T-helper 1 cell treated with Interleukin-12 subunit alpha and Interleukin-12 subunit beta and Interleukin-4 antibody, amounts not matched to agents 30 μg/mL and 1 μg/mL, for 36 hours (primary cell): ENCODE measurements at regions not wholly inside any gene's neighbourhood (a gene's known extent, or its start where the extent isn't known, plus 50 kb on each side); places are given as distances from the start of the nearest gene placed in this dataset.

Experiments used
- H3K27ac Mint-ChIP-seq: one replicate; pipeline ENCODE4 v1.8.0; 2021; ENCODE audit warnings: mild to moderate bottlenecking, mixed read lengths
- H3K27me3 Mint-ChIP-seq: one replicate; pipeline ENCODE4 v1.8.0; 2021; ENCODE audit warnings: low read depth, mixed read lengths
- H3K36me3 Mint-ChIP-seq: one replicate; pipeline ENCODE4 v1.8.0; 2021; ENCODE audit warnings: low read depth, mixed read lengths
- H3K4me1 Mint-ChIP-seq: one replicate; pipeline ENCODE4 v1.8.0; 2021; ENCODE audit warnings: low read depth, mixed read lengths
- H3K4me3 Mint-ChIP-seq: one replicate; pipeline ENCODE4 v1.8.0; 2021; ENCODE audit warnings: mild to moderate bottlenecking, moderate library complexity, mixed read lengths
- H3K9me3 Mint-ChIP-seq: one replicate; pipeline ENCODE4 v1.8.0; 2021; ENCODE audit warnings: mixed read lengths

- Mint-ChIP-seq H3K9me3 (peaks cover 29% of the 10 kb centered on the region), H3K27me3 (no peaks in the 10 kb centered on the region), H3K27ac (no peak overlapping the region), H3K4me3 (no peak overlapping the region), H3K36me3 (peaks cover 13% of the 10 kb centered on the region), H3K4me1 (peaks cover 12% of the 10 kb centered on the region)
Measured at GRCh38 chr2:195468771-195469170, 188.3 kb upstream of the SLC39A10 start.

DNA sequence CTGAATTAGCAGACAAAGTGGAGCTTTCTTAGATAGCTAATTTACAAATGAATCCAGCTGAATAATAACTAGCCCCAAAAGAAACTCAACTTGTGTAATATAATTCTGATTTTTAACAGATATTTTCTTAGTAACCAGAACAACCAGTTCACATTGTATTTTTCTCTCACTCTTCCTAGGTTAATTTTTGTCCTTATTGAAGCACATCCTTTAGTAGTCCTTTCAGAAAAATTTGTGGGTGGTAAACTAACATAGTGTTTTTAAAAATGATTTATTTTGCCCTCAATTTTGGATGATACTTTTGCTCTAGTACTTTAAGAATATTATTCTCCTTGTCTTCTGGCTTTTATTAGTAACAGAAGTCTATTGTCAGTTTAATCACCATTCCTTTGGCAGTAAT lies 190.6 kb upstream of the SLC39A10 start:
- H3K4me1 Mint-ChIP-seq: peaks cover 8% of the 10 kb centered on the region
- no peak overlapping the region for H3K4me3 Mint-ChIP-seq
- no peaks in the 10 kb centered on the region for H3K27me3 Mint-ChIP-seq
- no peak overlapping the region for H3K27ac Mint-ChIP-seq
- peaks cover 15% of the 10 kb centered on the region for H3K36me3 Mint-ChIP-seq
- H3K9me3 Mint-ChIP-seq: peaks cover 32% of the 10 kb centered on the region

GRCh38 chr2:195461010-195461409 lies 196.0 kb upstream of the SLC39A10 start:
- peaks cover 47% of the 10 kb centered on the region for H3K9me3 Mint-ChIP-seq
- H3K4me3 Mint-ChIP-seq: no peak overlapping the region
- peaks cover 12% of the 10 kb centered on the region for H3K36me3 Mint-ChIP-seq
- H3K4me1 Mint-ChIP-seq: peaks cover 12% of the 10 kb centered on the region
- H3K27me3 Mint-ChIP-seq: no peaks in the 10 kb centered on the region
- H3K27ac Mint-ChIP-seq: no peak overlapping the region

DNA sequence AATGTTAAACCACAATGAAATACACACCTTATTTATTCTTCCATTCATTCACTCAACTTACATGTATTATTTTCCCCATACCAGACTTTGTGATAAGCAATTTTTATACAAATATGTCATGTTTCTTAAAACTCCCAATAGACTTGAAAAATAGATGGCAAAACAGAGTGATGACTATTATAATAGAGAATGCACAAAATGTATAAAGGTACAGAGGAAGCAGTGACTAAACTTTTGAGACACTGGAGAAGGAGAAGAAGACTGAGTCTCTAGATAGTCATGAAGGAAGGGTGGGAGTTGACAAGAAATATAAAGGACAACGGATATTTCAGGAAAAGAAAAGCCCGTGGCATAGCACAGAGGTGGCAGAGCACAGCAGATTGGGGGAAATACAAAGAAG lies 198.1 kb upstream of the SLC39A10 start:
- Mint-ChIP-seq H3K27me3 (no peaks in the 10 kb centered on the region), H3K36me3 (peaks cover 10% of the 10 kb centered on the region), H3K27ac (no peak overlapping the region), H3K4me1 (peaks cover 22% of the 10 kb centered on the region), H3K9me3 (peaks cover 38% of the 10 kb centered on the region), H3K4me3 (no peak overlapping the region)

DNA sequence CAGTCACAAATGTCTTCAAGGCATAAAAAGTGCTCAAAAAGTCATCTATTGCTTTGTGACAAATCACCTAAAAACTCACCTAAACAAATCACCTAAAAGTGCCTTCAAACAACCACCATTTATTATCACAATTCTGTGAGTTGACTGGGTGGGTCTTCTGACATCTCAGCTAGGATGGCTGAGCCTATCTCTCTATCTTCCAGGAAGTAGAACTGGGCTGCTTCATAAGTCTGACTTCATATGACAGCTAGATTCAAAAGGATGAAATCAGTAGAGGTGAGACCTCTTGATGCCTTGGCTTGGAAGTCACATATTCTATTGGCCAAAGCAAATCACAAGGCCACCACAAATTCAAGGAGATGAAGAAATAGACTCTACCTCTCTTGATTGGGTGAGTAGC lies 199.2 kb upstream of the SLC39A10 start:
- peaks cover 24% of the 10 kb centered on the region for H3K4me1 Mint-ChIP-seq
- peaks cover 38% of the 10 kb centered on the region for H3K9me3 Mint-ChIP-seq
- H3K27me3 Mint-ChIP-seq: no peaks in the 10 kb centered on the region
- H3K36me3 Mint-ChIP-seq: peaks cover 10% of the 10 kb centered on the region
- H3K4me3 Mint-ChIP-seq: no peak overlapping the region
- H3K27ac Mint-ChIP-seq: no peak overlapping the region

DNA sequence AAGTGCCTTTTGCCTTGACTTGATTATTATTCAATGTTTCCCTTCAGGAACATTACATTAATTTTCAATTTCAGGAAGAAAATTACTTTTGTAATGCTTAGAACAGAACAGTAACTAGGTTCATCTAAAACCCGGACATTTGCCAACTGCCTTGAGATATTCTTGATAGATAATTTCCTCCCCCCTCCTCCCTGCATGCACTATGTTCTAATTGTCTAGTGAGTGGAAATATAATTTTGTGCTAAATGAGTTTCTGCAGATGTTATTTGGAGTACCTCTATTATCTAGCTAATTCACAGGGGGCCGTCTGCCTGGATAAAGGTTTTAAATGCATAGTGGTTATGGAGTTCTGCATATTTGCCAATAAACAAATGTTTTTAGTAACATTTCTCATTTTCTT lies 200.3 kb upstream of the SLC39A10 start:
- Mint-ChIP-seq H3K4me3 (no peak overlapping the region), H3K9me3 (peaks cover 31% of the 10 kb centered on the region), H3K27me3 (no peaks in the 10 kb centered on the region), H3K27ac (no peak overlapping the region), H3K36me3 (peaks cover 6% of the 10 kb centered on the region), H3K4me1 (peaks cover 26% of the 10 kb centered on the region)

- Mint-ChIP-seq H3K4me1 (peaks cover 17% of the 10 kb centered on the region), H3K36me3 (peaks cover 2% of the 10 kb centered on the region), H3K9me3 (no peaks in the 10 kb centered on the region), H3K4me3 (no peak overlapping the region), H3K27me3 (no peaks in the 10 kb centered on the region), H3K27ac (no peak overlapping the region)
Measured at GRCh38 chr2:195451160-195451559, 205.9 kb upstream of the SLC39A10 start.

DNA sequence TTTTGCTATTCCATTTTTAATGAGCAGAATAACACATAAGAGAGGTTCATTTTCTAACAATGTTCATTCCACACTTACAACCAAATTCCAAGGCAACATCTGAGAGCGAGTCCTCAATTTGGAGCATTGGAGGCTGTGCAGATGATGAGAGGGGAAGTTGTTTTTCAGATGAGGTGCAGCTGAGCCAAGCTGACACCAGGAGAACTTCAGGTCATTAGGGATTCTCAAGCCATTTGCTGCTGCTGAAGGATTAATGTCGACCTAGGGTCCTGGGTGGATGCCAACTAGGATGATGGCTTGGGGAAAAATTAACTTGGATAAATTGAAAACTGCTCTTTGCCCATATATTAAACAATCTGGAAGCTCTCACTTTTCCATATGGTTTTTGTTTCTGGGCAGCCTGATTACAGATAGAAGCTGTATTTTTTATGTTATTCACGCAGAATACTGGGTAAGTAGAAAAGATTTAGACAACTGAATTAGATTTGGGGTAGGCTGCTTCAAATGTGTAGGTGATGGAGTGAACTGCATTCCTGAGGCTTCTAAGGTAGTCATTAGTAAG lies 206.4 kb upstream of the SLC39A10 start:
- no peaks in the 10 kb centered on the region for H3K27me3 Mint-ChIP-seq
- no peak overlapping the region for H3K27ac Mint-ChIP-seq
- H3K4me3 Mint-ChIP-seq: no peak overlapping the region

DNA sequence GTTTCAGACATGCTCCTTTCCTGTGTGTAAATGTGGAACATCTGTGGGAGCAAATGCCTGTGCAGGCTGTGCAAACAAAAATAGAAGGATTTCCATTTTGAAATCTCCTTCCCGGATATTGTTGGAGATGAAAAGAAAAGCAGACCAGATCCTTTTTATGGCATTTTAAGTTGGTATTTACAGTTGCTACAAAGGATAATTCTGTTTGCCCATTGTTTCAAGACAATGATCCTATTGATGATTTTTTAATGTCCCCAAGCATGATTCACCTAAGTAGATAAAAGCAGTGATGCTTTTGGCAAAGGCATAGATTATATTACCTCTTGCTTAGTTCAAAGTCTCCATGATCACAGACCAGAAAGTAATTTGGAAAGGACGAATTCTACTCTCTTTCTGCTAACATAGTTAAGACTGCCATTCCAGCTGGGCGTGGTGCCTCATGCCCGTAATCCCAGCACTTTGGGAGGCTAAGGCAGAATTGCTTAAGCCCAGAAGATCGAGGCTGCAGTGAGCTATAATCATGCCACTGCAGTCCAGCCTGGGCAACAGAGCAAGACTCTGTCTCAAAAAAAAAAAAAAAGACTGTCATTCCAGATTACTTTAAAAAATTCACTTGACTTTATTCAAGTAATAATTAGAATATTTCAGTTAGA lies 209.6 kb upstream of the SLC39A10 start:
- H3K27ac Mint-ChIP-seq: no peak overlapping the region
- peaks cover 10% of the 10 kb centered on the region for H3K36me3 Mint-ChIP-seq
- peaks cover 10% of the 10 kb centered on the region for H3K4me1 Mint-ChIP-seq
- H3K9me3 Mint-ChIP-seq: peaks cover 19% of the 10 kb centered on the region
- no peak overlapping the region for H3K4me3 Mint-ChIP-seq
- H3K27me3 Mint-ChIP-seq: no peaks in the 10 kb centered on the region

More for the DNA sequence above, 206.4 kb upstream of the SLC39A10 start:
- Mint-ChIP-seq H3K9me3 (no peaks in the 10 kb centered on the region), H3K36me3 (peaks cover 2% of the 10 kb centered on the region), H3K4me1 (peaks cover 17% of the 10 kb centered on the region)

DNA sequence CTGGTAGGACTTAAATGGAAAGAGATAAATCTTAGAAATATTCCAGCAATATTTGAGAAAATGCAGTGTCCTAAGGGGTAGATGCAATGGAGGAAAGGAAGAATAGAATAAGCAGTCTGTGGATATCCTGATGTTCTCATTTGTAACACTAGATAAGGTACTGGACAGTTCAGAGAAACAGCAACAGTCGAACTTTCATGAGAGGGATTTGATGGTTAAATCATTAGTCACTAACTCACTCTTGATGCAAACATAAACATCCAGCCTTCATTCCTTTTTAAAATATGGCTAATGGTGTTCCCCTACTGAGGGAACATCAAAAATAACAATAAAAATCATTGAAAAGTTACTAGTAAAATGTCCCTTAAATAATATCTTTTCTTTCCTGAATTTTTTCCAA lies 211.4 kb upstream of the SLC39A10 start:
- Mint-ChIP-seq H3K36me3 (peaks cover 26% of the 10 kb centered on the region), H3K27ac (no peak overlapping the region), H3K4me1 (peaks cover 9% of the 10 kb centered on the region), H3K4me3 (no peak overlapping the region), H3K9me3 (peaks cover 37% of the 10 kb centered on the region), H3K27me3 (no peaks in the 10 kb centered on the region)

GRCh38 chr2:195443926-195444325 lies 213.1 kb upstream of the SLC39A10 start:
- peaks cover 45% of the 10 kb centered on the region for H3K9me3 Mint-ChIP-seq
- no peak overlapping the region for H3K4me3 Mint-ChIP-seq
- no peaks in the 10 kb centered on the region for H3K27me3 Mint-ChIP-seq
- no peak overlapping the region for H3K27ac Mint-ChIP-seq
- H3K36me3 Mint-ChIP-seq: peaks cover 33% of the 10 kb centered on the region
- H3K4me1 Mint-ChIP-seq: peaks cover 9% of the 10 kb centered on the region

- Mint-ChIP-seq H3K4me3 (no peak overlapping the region), H3K36me3 (peaks cover 39% of the 10 kb centered on the region), H3K27ac (no peak overlapping the region), H3K4me1 (peaks cover 11% of the 10 kb centered on the region), H3K27me3 (no peaks in the 10 kb centered on the region), H3K9me3 (peaks cover 57% of the 10 kb centered on the region)
Measured at GRCh38 chr2:195442458-195443175, 214.4 kb upstream of the SLC39A10 start.

GRCh38 chr2:195438692-195439091 lies 218.3 kb upstream of the SLC39A10 start:
- Mint-ChIP-seq H3K4me1 (peaks cover 16% of the 10 kb centered on the region), H3K27me3 (no peaks in the 10 kb centered on the region), H3K9me3 (peaks cover 60% of the 10 kb centered on the region), H3K27ac (no peak overlapping the region), H3K36me3 (peaks cover 44% of the 10 kb centered on the region), H3K4me3 (no peak overlapping the region)

GRCh38 chr2:195437521-195437920 lies 219.5 kb upstream of the SLC39A10 start:
- peaks cover 59% of the 10 kb centered on the region for H3K9me3 Mint-ChIP-seq
- peaks cover 44% of the 10 kb centered on the region for H3K36me3 Mint-ChIP-seq
- H3K4me1 Mint-ChIP-seq: peaks cover 12% of the 10 kb centered on the region
- H3K27me3 Mint-ChIP-seq: no peaks in the 10 kb centered on the region
- H3K4me3 Mint-ChIP-seq: no peak overlapping the region
- H3K27ac Mint-ChIP-seq: no peak overlapping the region

DNA sequence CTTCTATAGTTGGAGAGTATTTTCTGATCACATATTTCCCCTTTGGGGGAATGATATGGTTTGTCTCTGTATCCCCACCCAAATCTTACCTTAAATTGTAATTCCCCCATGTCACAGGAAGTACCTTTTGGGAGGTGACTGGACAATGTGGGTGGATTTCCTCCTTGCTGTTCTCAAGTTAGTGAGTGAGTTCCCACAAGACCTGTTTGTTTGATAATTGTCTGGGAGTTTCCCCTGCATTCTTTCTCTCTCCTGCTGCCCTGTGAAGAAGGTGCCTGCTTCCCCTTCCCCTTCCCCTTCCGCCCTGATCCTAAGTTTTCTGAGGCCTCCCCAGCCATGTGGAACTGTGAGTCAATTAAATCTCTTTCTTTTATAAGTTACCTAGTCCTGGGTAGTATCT lies 222.7 kb upstream of the SLC39A10 start:
- peaks cover 28% of the 10 kb centered on the region for H3K36me3 Mint-ChIP-seq
- peaks cover 44% of the 10 kb centered on the region for H3K9me3 Mint-ChIP-seq
- H3K4me3 Mint-ChIP-seq: no peak overlapping the region
- peaks cover 8% of the 10 kb centered on the region for H3K4me1 Mint-ChIP-seq
- H3K27me3 Mint-ChIP-seq: no peaks in the 10 kb centered on the region
- H3K27ac Mint-ChIP-seq: no peak overlapping the region
